Testis (tissue), 2 donors: ENCODE measurements at regions not wholly inside any gene's neighbourhood (a gene's known extent, or its start where the extent isn't known, plus 50 kb on each side); places are given as distances from the start of the nearest gene placed in this dataset.

Experiments used
- POLR2A ChIP-seq: fragments of 450-650 bp; IDR thresholded peaks from one replicate; pipeline ENCODE4 v1.6.1; 2017; ENCODE audit warnings: antibody characterized with exemption, mild to moderate bottlenecking, moderate library complexity
- TF ChIP-seq, protein P1 (sequence below), 3 experiments: fragments of 450-650 bp in 2 of 3; fragments of 200-600 bp in 1 of 3; sonication (generic) in 1 of 3; IDR thresholded peaks; one replicate each; pipeline ENCODE4 v1.5.1; 2016 to 2019; ENCODE audit warnings: antibody characterized with exemption in 3 of 3, mild to moderate bottlenecking in 2 of 3, moderate library complexity in 1 of 3

DNA sequence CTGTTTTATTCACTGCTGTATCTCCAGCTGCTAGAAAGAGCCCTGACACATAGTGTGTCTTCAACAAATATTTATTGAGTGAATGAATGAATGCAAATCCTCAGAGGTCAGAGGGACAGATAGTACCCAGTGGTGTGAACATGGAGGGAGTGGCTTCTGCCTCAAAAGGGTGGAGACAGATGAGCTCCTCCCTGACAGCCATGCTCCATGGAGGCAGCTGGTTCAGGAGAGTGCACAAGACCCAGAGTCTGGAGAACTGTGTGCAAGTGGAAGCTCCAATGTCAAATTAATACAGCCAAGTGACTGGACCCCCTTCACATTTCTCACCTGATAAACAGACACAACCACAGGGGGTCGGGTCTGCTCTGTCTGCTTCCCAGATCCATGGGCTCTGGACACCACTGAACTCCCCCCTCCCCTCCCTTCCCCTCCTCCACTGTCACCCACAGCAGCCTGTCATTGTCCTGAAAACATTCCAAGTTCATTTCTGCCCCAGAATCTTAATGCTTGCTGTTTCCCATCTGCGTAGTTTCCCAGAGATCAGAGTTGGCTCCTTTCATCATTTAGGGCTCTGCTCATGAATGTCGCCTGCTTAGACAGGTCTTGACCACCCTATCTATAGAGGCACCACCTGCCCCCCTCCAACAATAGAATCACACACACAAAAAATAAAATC is 312.9 kb upstream of the PODXL start:
- TF ChIP-seq, protein P1, sequence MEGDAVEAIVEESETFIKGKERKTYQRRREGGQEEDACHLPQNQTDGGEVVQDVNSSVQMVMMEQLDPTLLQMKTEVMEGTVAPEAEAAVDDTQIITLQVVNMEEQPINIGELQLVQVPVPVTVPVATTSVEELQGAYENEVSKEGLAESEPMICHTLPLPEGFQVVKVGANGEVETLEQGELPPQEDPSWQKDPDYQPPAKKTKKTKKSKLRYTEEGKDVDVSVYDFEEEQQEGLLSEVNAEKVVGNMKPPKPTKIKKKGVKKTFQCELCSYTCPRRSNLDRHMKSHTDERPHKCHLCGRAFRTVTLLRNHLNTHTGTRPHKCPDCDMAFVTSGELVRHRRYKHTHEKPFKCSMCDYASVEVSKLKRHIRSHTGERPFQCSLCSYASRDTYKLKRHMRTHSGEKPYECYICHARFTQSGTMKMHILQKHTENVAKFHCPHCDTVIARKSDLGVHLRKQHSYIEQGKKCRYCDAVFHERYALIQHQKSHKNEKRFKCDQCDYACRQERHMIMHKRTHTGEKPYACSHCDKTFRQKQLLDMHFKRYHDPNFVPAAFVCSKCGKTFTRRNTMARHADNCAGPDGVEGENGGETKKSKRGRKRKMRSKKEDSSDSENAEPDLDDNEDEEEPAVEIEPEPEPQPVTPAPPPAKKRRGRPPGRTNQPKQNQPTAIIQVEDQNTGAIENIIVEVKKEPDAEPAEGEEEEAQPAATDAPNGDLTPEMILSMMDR (IDR thresholded peaks at IDR 0.05): no peak
- no peak for TF ChIP-seq POLR2A
